Gastrocnemius medialis (tissue), 4 donors: ENCODE measurements at regions not wholly inside any gene's neighbourhood (a gene's known extent, or its start where the extent isn't known, plus 50 kb on each side); places are given as distances from the start of the nearest gene placed in this dataset.

Experiments used
- ATAC-seq, 2 donors: fragments of 150-250 bp; one replicate each; pipeline ENCODE4 v1.9.1; 2016
- DNase-seq, 2 donors: peaks; one replicate each; pipeline ENCODE4 v3.0.0-alpha.2; 2019
- H3K27ac ChIP-seq, 4 donors: fragments of 200-600 bp; sonication (generic); 1 replicate in 1 of 4; 2 replicates in 3 of 4; pipeline ENCODE4 v1.5.1; 2016 to 2018; ENCODE audit warnings: mild to moderate bottlenecking in 2 of 4, moderate library complexity in 1 of 4
- H3K27me3 ChIP-seq, 3 donors: fragments of 200-600 bp; sonication (generic) in 2 of 3; 1 replicate in 1 of 3; 2 replicates in 2 of 3; pipeline versions ENCODE4 v1.5.1 to v1.6.0; 2016 to 2019; ENCODE audit warnings: mild to moderate bottlenecking in 1 of 3, moderate library complexity in 1 of 3
- H3K36me3 ChIP-seq, 2 donors: fragments of 200-600 bp; sonication (generic) in 1 of 2; one replicate each; pipeline ENCODE4 v1.5.1; 2017 to 2018
- H3K4me1 ChIP-seq, 2 donors: fragments of 200-600 bp; sonication (generic) in 1 of 2; one replicate each; pipeline ENCODE4 v1.5.1; 2016 to 2017; ENCODE audit warnings: mild to moderate bottlenecking in 2 of 2
- H3K4me3 ChIP-seq, 4 donors: fragments of 200-600 bp; sonication (generic) in 3 of 4; 1 replicate in 1 of 4; 2 replicates in 3 of 4; pipeline ENCODE4 v1.5.1; 2016 to 2019; ENCODE audit warnings: mild to moderate bottlenecking in 2 of 4
- H3K9me3 ChIP-seq, 3 donors: fragments of 200-600 bp; sonication (generic) in 2 of 3; 1 replicate in 1 of 3; 2 replicates in 2 of 3; pipeline ENCODE4 v1.5.1; 2016 to 2019
- CTCF ChIP-seq, 5 experiments: fragments of 450-650 bp in 3 of 5; fragments of 200-600 bp in 2 of 5; sonication (generic) in 2 of 5; IDR thresholded peaks in 4 of 5; conservative IDR thresholded peaks in 1 of 5; 1 replicate in 4 of 5; 2 replicates in 1 of 5; pipeline ENCODE4 v1.5.1; 2016 to 2019; ENCODE audit warnings: antibody characterized with exemption in 5 of 5, mild to moderate bottlenecking in 3 of 5, moderate library complexity in 3 of 5
- POLR2A ChIP-seq, 2 donors: fragments of 450-650 bp; IDR thresholded peaks; one replicate each; pipeline ENCODE4 v1.6.1; 2017; ENCODE audit warnings: antibody characterized with exemption in 2 of 2, mild to moderate bottlenecking in 2 of 2, moderate library complexity in 2 of 2
- in situ Hi-C, 4 donors: fragments of 200-750 bp; cut with MboI; loops; one replicate each; pipeline versions ENCODE4 v1.15.0 to v1.8.0; 2017; ENCODE audit warnings: low sequenced_read_pairs in 4 of 4
- intact Hi-C: fragments of 100-400 bp; cut with DNase I; formaldehyde crosslinking; loops from one replicate; pipeline ENCODE4 v1.15.1; 2023; ENCODE audit warnings: low total_unique reads

- TF ChIP-seq CTCF (IDR thresholded peaks at IDR 0.05 in 4 of 5, conservative IDR thresholded peaks at IDR 0.05 in 1 of 5) (no peak), POLR2A (IDR thresholded peaks at IDR 0.05) (no peak)
- intact Hi-C loops (loop anchor here (10.0 kb wide), 1 partner anchor 279 kb away; no protein-coding TSS in a partner anchor), in situ Hi-C loops (loop anchor here in 1 of 4 donors (25.0 kb wide), 1 partner anchor 417 kb away; no protein-coding TSS in a partner anchor)
- Histone ChIP-seq H3K27ac (no peak overlapping the region), H3K27me3 (no peaks in the 10 kb centered on the region), H3K4me1 (peaks cover 17 to 24% of the 10 kb centered on the region in 2 donors), H3K36me3 (no peaks in the 10 kb centered on the region), H3K4me3 (no peak overlapping the region), H3K9me3 (no peaks in the 10 kb centered on the region)
- ATAC-seq (no peak), DNase-seq (no peak)
Observed at GRCh38 chr12:116404247-116404646, 126.8 kb upstream of the MED13L start.

GRCh38 chr12:116404913-116405611 lies 127.6 kb upstream of the MED13L start:
- DNase-seq: peak; percentile 17 to 44
- Histone ChIP-seq H3K9me3 (no peaks in the 10 kb centered on the region), H3K27ac (peak overlapping the region in 3 of 4 donors; percentile 43 to 68 (median 60)), H3K4me1 (peaks cover 17 to 24% of the 10 kb centered on the region in 2 donors), H3K4me3 (no peak overlapping the region), H3K27me3 (no peaks in the 10 kb centered on the region), H3K36me3 (no peaks in the 10 kb centered on the region)
- ATAC-seq: peak in 1 of 2 donors; percentile 59
- in situ Hi-C loops: loop anchor here in 1 of 4 donors (25.0 kb wide), 1 partner anchor 418 kb away; no protein-coding TSS in a partner anchor
- TF ChIP-seq CTCF (IDR thresholded peaks at IDR 0.05 in 4 of 5, conservative IDR thresholded peaks at IDR 0.05 in 1 of 5): no peak
- no peak for TF ChIP-seq POLR2A (IDR thresholded peaks at IDR 0.05)
- intact Hi-C loops: loop anchor here (5.0 to 10.0 kb wide), 3 partner anchors 127 to 280 kb away; no protein-coding TSS in a partner anchor

GRCh38 chr12:116406529-116406928 lies 129.0 kb upstream of the MED13L start:
- Histone ChIP-seq H3K36me3 (no peaks in the 10 kb centered on the region), H3K27me3 (no peaks in the 10 kb centered on the region), H3K9me3 (no peaks in the 10 kb centered on the region), H3K27ac (peak overlapping the region; percentile 62 to 73 (median 68)), H3K4me3 (no peak overlapping the region), H3K4me1 (peaks cover 17 to 24% of the 10 kb centered on the region in 2 donors)
- intact Hi-C loops: loop anchor here (1.0 to 10.0 kb wide), 7 partner anchors 45 to 1180 kb away; partner anchors contain the start of gene MED13L
- TF ChIP-seq POLR2A (IDR thresholded peaks at IDR 0.05): peak in 1 of 2 donors; percentile 30
- TF ChIP-seq CTCF (IDR thresholded peaks at IDR 0.05 in 4 of 5, conservative IDR thresholded peaks at IDR 0.05 in 1 of 5): peak in 2 of 5 experiments; percentile 37 to 39
- ATAC-seq (peak; percentile 94 to 99), DNase-seq (peak; percentile 98 to 99)
- in situ Hi-C loops: loop anchor here in 1 of 4 donors (25.0 kb wide), 1 partner anchor 419 kb away; no protein-coding TSS in a partner anchor

GRCh38 chr12:116408489-116409250 lies 131.2 kb upstream of the MED13L start:
- Histone ChIP-seq H3K9me3 (no peaks in the 10 kb centered on the region), H3K27ac (no peak overlapping the region), H3K4me3 (no peak overlapping the region), H3K36me3 (no peaks in the 10 kb centered on the region), H3K4me1 (peaks cover 17 to 24% of the 10 kb centered on the region in 2 donors), H3K27me3 (no peaks in the 10 kb centered on the region)
- no peak for DNase-seq
- no peak for TF ChIP-seq CTCF (IDR thresholded peaks at IDR 0.05 in 4 of 5, conservative IDR thresholded peaks at IDR 0.05 in 1 of 5)
- TF ChIP-seq POLR2A (IDR thresholded peaks at IDR 0.05): no peak
- intact Hi-C loops: loop anchor here (5.0 to 10.0 kb wide), 3 partner anchors 124 to 284 kb away; no protein-coding TSS in a partner anchor
- in situ Hi-C loops: loop anchor here in 1 of 4 donors (25.0 kb wide), 1 partner anchor 421 kb away; no protein-coding TSS in a partner anchor
- no peak for ATAC-seq
